ENCODE measurements at regions not wholly inside any gene's neighbourhood (a gene's known extent, or its start where the extent isn't known, plus 50 kb on each side); places are given as distances from the start of the nearest gene placed in this dataset.

DNA sequence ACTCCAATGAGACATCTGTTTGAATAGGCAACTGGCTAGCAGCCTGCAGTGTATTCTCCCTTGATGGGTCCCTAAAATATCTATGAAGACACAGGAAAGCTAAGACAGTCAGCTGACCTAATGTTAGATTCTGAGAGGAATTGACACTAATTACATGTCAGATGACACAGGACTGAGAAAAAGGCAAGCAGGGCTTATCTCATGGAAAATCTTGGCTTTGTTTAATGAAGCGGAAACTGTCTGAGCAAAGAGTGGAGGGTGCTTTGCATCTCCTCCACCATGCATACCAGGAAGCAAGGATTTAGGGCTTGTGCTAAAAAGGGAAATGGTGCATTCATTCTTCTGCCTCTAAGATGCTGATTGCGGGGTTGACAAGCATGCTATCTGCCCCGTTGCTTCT lies 135.5 kb upstream of the GLI3 start:
- TF ChIP-seq, protein P1, sequence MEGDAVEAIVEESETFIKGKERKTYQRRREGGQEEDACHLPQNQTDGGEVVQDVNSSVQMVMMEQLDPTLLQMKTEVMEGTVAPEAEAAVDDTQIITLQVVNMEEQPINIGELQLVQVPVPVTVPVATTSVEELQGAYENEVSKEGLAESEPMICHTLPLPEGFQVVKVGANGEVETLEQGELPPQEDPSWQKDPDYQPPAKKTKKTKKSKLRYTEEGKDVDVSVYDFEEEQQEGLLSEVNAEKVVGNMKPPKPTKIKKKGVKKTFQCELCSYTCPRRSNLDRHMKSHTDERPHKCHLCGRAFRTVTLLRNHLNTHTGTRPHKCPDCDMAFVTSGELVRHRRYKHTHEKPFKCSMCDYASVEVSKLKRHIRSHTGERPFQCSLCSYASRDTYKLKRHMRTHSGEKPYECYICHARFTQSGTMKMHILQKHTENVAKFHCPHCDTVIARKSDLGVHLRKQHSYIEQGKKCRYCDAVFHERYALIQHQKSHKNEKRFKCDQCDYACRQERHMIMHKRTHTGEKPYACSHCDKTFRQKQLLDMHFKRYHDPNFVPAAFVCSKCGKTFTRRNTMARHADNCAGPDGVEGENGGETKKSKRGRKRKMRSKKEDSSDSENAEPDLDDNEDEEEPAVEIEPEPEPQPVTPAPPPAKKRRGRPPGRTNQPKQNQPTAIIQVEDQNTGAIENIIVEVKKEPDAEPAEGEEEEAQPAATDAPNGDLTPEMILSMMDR (IDR thresholded peaks at IDR 0.05) = no peak
- no peak for TF ChIP-seq POLR2A (IDR thresholded peaks at IDR 0.05)

All from Peyer's patch (tissue), 4 donors.